Endothelial cell of umbilical vein (primary cell): ENCODE measurements at regions not wholly inside any gene's neighbourhood (a gene's known extent, or its start where the extent isn't known, plus 50 kb on each side); places are given as distances from the start of the nearest gene placed in this dataset.

Experiments
- BruUV-seq: library from RNA; stranded (reverse); fragments of 400-500 nt; replicated peaks from 2 replicates; lab custom pipeline; 2021; lab: Mats Ljungman, UMichigan
- CTCF ChIA-PET: fragments of 300-600, 350-600 bp; sonication (Branson Sonifier 250); formaldehyde crosslinking; loops from one replicate; lab custom pipeline; 2021; ENCODE audit warnings: antibody characterized with exemption, inconsistent platforms; lab: Charles Lee
- POLR2A ChIA-PET: fragments of 300-600, 350-600 bp; sonication (Branson Sonifier 250); formaldehyde crosslinking; loops from one replicate; lab custom pipeline; 2021; ENCODE audit warnings: antibody characterized with exemption, inconsistent platforms; lab: Charles Lee
- DNase-seq: peaks from one replicate; pipeline ENCODE4 v3.0.0-alpha.2; 2011; ENCODE audit warnings: low read depth, low spot score
- FAIRE-seq: peaks from 2 replicates; lab custom pipeline; 2011; peaks lifted over from hg19 to GRCh38; lab: Jason Lieb, UNC
- H2AFZ ChIP-seq: 2 replicates; pipeline ENCODE4 v1.6.0; 2012; ENCODE audit warnings: low read depth, low read length, control low read depth, inconsistent platforms
- H3K27ac ChIP-seq: 2 replicates; pipeline ENCODE4 v1.5.1; 2011; ENCODE audit warnings: low read depth, mild to moderate bottlenecking, control low read depth, low read length, moderate library complexity; ENCODE audit not compliant: insufficient read depth
- H3K27me3 ChIP-seq, 2 experiments: 2 replicates each; pipeline versions ENCODE4 v1.6.0 to v1.6.1; 2011; ENCODE audit warnings: low read length in 2 of 2, mixed read lengths in 1 of 2; ENCODE audit not compliant: control insufficient read depth in 2 of 2, insufficient read depth in 2 of 2
- H3K36me3 ChIP-seq, 2 experiments: 2 replicates in 1 of 2; 3 replicates in 1 of 2; pipeline ENCODE4 v1.5.1; 2011; ENCODE audit warnings: low read length in 2 of 2, mild to moderate bottlenecking in 1 of 2, moderate library complexity in 1 of 2; ENCODE audit not compliant: control insufficient read depth in 2 of 2, insufficient read depth in 2 of 2; ENCODE audit errors: extremely low read depth in 1 of 2
- H3K4me1 ChIP-seq: 3 replicates; pipeline ENCODE4 v1.5.1; 2011; ENCODE audit warnings: mild to moderate bottlenecking, low read length; ENCODE audit not compliant: control insufficient read depth, insufficient read depth; ENCODE audit errors: extremely low read depth
- H3K4me2 ChIP-seq: 2 replicates; pipeline ENCODE4 v1.6.1; 2011; ENCODE audit warnings: low read length, control low read depth, mixed read lengths; ENCODE audit not compliant: insufficient read depth
- H3K4me3 ChIP-seq, 3 experiments: fragments of 200-600 bp in 1 of 3; sonication (generic), shearing (Covaris generic) in 1 of 3; replicated peaks in 1 of 3; 2 replicates each; pipeline ENCODE4 v1.5.1; 2011 to 2016; ENCODE audit warnings: control low read depth in 3 of 3, low read length in 3 of 3, mild to moderate bottlenecking in 2 of 3, inconsistent platforms in 1 of 3, low read depth in 1 of 3, moderate library complexity in 1 of 3; ENCODE audit not compliant: insufficient read depth in 1 of 3
- H3K79me2 ChIP-seq: 2 replicates; pipeline ENCODE4 v1.6.0; 2012; ENCODE audit warnings: low read length, inconsistent platforms; ENCODE audit not compliant: control insufficient read depth, insufficient read depth
- H3K9ac ChIP-seq: replicated peaks from 2 replicates; pipeline ENCODE3; 2011; ENCODE audit warnings: low read length, control low read depth; ENCODE audit not compliant: insufficient read depth; ENCODE audit errors: extremely low read depth
- H3K9me1 ChIP-seq: replicated peaks from 3 replicates; pipeline ENCODE4 v1.6.0; 2011; ENCODE audit warnings: mild to moderate bottlenecking, low read length; ENCODE audit not compliant: control insufficient read depth, insufficient read depth; ENCODE audit errors: extremely low read depth
- H3K9me3 ChIP-seq: replicated peaks from 2 replicates; pipeline ENCODE4 v1.5.1; 2012; ENCODE audit warnings: low read length, inconsistent platforms; ENCODE audit not compliant: control insufficient read depth, insufficient read depth
- H4K20me1 ChIP-seq: replicated peaks from 2 replicates; pipeline ENCODE3; 2011; ENCODE audit warnings: mild to moderate bottlenecking, low read length; ENCODE audit not compliant: control insufficient read depth, insufficient read depth; ENCODE audit errors: extremely low read depth
- CTCF ChIP-seq, 2 donors: IDR thresholded peaks; 1 replicate in 1 of 2; 2 replicates in 1 of 2; pipeline ENCODE4 v1.5.1; 2011; ENCODE audit warnings: low read length in 2 of 2, mild to moderate bottlenecking in 2 of 2, moderate library complexity in 2 of 2, control low read depth in 1 of 2, inconsistent platforms in 1 of 2, low read depth in 1 of 2; ENCODE audit not compliant: insufficient read depth in 1 of 2; ENCODE audit errors: extremely low read depth in 1 of 2
- EZH2 ChIP-seq: IDR thresholded peaks from 2 replicates; pipeline ENCODE4 v1.6.1; 2012; ENCODE audit warnings: borderline replicate concordance, low read depth, mild to moderate bottlenecking, moderate library complexity, low read length, inconsistent platforms; ENCODE audit not compliant: severe bottlenecking
- FOS ChIP-seq: IDR thresholded peaks from 2 replicates; pipeline ENCODE4 v1.6.1; 2011; ENCODE audit warnings: mild to moderate bottlenecking, low read length, moderate library complexity, borderline replicate concordance; ENCODE audit not compliant: insufficient read depth
- GATA2 ChIP-seq: IDR thresholded peaks from 2 replicates; pipeline ENCODE4 v1.7.0; 2011; ENCODE audit warnings: low read depth, mild to moderate bottlenecking, moderate library complexity, mixed read lengths, low read length; ENCODE audit not compliant: insufficient read length, insufficient read depth
- JUN ChIP-seq: IDR thresholded peaks from 2 replicates; pipeline ENCODE4 v1.6.1; 2011; ENCODE audit warnings: borderline replicate concordance, low read depth; ENCODE audit not compliant: insufficient read length, insufficient read depth
- MYC ChIP-seq: IDR thresholded peaks from one replicate; pipeline ENCODE4 v1.6.1; 2011; ENCODE audit warnings: mild to moderate bottlenecking, low read depth, low read length
- POLR2A ChIP-seq: IDR thresholded peaks from 2 replicates; pipeline ENCODE4 v1.6.1; 2012; ENCODE audit warnings: low read depth, mild to moderate bottlenecking, control low read depth, low read length
- POLR2AphosphoS5 ChIP-seq: IDR thresholded peaks from 2 replicates; pipeline ENCODE4 v1.6.1; 2012; ENCODE audit warnings: low read depth, mild to moderate bottlenecking, control low read depth, low read length, moderate library complexity; ENCODE audit not compliant: insufficient read depth
- dilution Hi-C: fragments of 300-500 bp; cut with MboI; formaldehyde crosslinking; loops from one replicate; pipeline ENCODE4 v1.15.0; 2019; ENCODE audit warnings: low sequenced_read_pairs; ENCODE audit not compliant: extremely low pct_ligation_motif_present
- intact Hi-C: fragments of 100-400 bp; cut with micrococcal nuclease; formaldehyde crosslinking; loops from one replicate; pipeline ENCODE4 v1.10.0; 2022
- TF ChIP-seq, protein P1 (sequence below): IDR thresholded peaks from 2 replicates; pipeline ENCODE4 v1.6.1; 2011; ENCODE audit not compliant: insufficient read depth, insufficient read length

DNA sequence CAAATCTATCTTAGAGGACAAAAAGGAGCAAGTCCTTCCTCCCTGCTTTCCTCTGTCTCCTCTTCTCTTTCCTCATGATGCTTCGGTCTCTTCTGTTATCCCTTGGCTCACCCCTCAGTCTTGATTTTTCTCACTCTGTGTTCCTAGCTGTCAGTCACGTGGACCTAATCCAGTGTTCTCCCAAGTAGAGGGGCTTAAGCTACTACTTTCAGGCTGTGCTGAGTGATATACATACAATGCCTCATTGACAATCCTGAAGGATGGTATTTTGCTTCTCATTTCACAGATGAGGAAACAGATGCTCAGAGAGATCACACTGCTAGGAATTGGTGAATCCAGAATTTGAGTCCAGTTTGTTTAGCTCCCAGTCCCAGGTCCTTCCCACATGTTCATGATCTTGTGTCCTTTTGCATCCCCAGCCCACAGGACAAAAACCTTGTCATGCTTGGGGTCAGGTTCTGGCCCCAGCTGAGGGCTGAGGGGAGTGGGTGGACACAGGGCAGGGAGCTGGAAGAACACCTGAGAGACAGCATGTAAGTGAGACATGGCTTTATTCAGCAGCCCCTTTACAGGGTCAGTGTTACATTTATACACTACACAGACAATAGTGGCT lies 50.5 kb upstream of the KMT2E start:
- FAIRE-seq, result no peak
- H3K9me3 ChIP-seq, result no peaks in the 10 kb centered on the region
- H2AFZ ChIP-seq, result peak overlapping the region; percentile 60
- no peaks in the 10 kb centered on the region for H3K27me3 ChIP-seq
- intact Hi-C loops, result no loop called here
- H3K27ac ChIP-seq, result peak overlapping the region; percentile 85
- TSS peak; percentile 92 for BruUV-seq
- ChIA-PET POLR2A (interaction anchor here (0.6 to 1.4 kb wide), 2 partner anchors 11 to 18 kb away, joined by 5 to 6 read pairs; no protein-coding TSS in a partner anchor), CTCF (interaction anchor here (0.9 to 11.5 kb wide), 6 partner anchors 9 to 41 kb away, joined by 3 to 113 read pairs (median 6); no protein-coding TSS in a partner anchor)
- dilution Hi-C loops, result no loop called here
- no peaks in the 10 kb centered on the region for H4K20me1 ChIP-seq
- H3K9ac ChIP-seq, result peak overlapping the region; percentile 61
- peaks cover 28% of the 10 kb centered on the region for H3K4me1 ChIP-seq
- H3K9me1 ChIP-seq, result no peaks in the 10 kb centered on the region
- no peak overlapping the region for H3K4me3 ChIP-seq
- H3K36me3 ChIP-seq, result no peaks in the 10 kb centered on the region
- no peaks in the 10 kb centered on the region for H3K79me2 ChIP-seq
- TF ChIP-seq POLR2A, result peak; percentile 56
- no peak for TF ChIP-seq POLR2AphosphoS5
- no peak overlapping the region for H3K4me2 ChIP-seq
- DNase-seq, result no peak

DNA sequence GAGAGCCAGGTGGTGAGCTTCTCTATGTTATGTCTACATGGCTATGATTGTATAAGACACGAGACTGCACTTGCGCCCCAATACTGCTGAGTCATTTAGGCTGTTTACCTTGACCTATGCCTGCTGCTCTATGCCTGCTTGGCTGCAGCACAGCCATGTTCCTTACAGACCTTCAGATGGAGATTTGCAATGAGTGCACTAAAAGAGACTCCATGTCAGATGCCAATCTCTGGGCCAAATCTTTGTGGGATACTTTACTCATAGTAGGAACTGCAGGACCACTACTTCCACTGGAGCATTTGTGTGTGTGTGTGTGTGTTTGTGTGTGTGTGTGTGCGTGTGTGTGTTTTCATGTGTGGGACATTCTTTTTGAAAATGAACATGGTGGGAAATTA lies 50.0 kb upstream of the KMT2E start:
- H3K9me3 ChIP-seq, result no peaks in the 10 kb centered on the region
- H3K4me3 ChIP-seq, result no peak overlapping the region
- H3K79me2 ChIP-seq, result no peaks in the 10 kb centered on the region
- ChIA-PET CTCF (interaction anchor here (0.9 to 11.5 kb wide), 6 partner anchors 9 to 42 kb away, joined by 3 to 113 read pairs (median 6); no protein-coding TSS in a partner anchor), POLR2A (interaction anchor here (0.6 to 1.4 kb wide), 2 partner anchors 11 to 19 kb away, joined by 5 to 6 read pairs; no protein-coding TSS in a partner anchor)
- no peaks in the 10 kb centered on the region for H3K36me3 ChIP-seq
- dilution Hi-C loops, result no loop called here
- FAIRE-seq (peak; percentile 81), DNase-seq (peak; percentile 97)
- H3K4me1 ChIP-seq, result peaks cover 28% of the 10 kb centered on the region
- H3K27ac ChIP-seq, result peak overlapping the region; percentile 85
- no TSS peak for BruUV-seq
- peak overlapping the region; percentile 60 for H2AFZ ChIP-seq
- no peaks in the 10 kb centered on the region for H3K27me3 ChIP-seq
- intact Hi-C loops, result loop anchor here (1.0 kb wide), 2 partner anchors 10 to 19 kb away; no protein-coding TSS in a partner anchor
- H3K4me2 ChIP-seq, result peak overlapping the region; percentile 11
- TF ChIP-seq CTCF (IDR thresholded peaks at IDR 0.05; ENCODE audit: extremely low read depth in 1 of 2, insufficient read depth in 1 of 2, low read depth in 1 of 2, low read length in 2 of 2) (no peak), GATA2 (peak; percentile 19), EZH2 (no peak), FOS (peak; percentile 45), MYC (no peak), POLR2AphosphoS5 (peak; percentile 82), POLR2A (no peak), JUN (peak; percentile 40)
- TF ChIP-seq, protein P1, sequence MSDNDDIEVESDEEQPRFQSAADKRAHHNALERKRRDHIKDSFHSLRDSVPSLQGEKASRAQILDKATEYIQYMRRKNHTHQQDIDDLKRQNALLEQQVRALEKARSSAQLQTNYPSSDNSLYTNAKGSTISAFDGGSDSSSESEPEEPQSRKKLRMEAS, result no peak
- H3K9me1 ChIP-seq, result no peaks in the 10 kb centered on the region
- peak overlapping the region; percentile 43 for H3K9ac ChIP-seq
- no peaks in the 10 kb centered on the region for H4K20me1 ChIP-seq
